K562 (cell line): ENCODE measurements at regions not wholly inside any gene's neighbourhood (a gene's known extent, or its start where the extent isn't known, plus 50 kb on each side); places are given as distances from the start of the nearest gene placed in this dataset.

ENCODE experiments used
- ATAC-seq: fragments of 200-7000 bp; cut with Tn5 transposase; 3 replicates; pipeline ENCODE4 v1.9.1; 2020; ENCODE audit warnings: moderate library complexity
- BruUV-seq: library from RNA; stranded (reverse); fragments of 400-500 nt; replicated peaks from 2 replicates; lab custom pipeline; 2021; lab: Mats Ljungman, UMichigan
- CTCF ChIA-PET: fragments of 300-600 bp; formaldehyde crosslinking; extraction: SDS; loops from one replicate; lab custom pipeline; 2021; ENCODE audit warnings: low intra/inter-chr PET ratio; lab: Yijun Ruan, JAX
- POLR2A ChIA-PET: fragments of 300-600, 350-650 bp; sonication (Branson Sonifier 250); formaldehyde crosslinking; extraction: SDS; loops from one replicate; lab custom pipeline; 2021; ENCODE audit warnings: antibody characterized with exemption, inconsistent platforms; lab: Yijun Ruan, JAX
- DNase-seq, 4 experiments: peaks; one replicate each; pipeline versions ENCODE4 v3.0.0 to v3.0.0-alpha.2; 2011 to 2018; ENCODE audit warnings: low spot score in 3 of 4, mixed read lengths in 3 of 4; ENCODE audit errors: extremely low read depth in 1 of 4
- FAIRE-seq: peaks from 2 replicates; lab custom pipeline; 2011; peaks lifted over from hg19 to GRCh38; lab: Jason Lieb, UNC
- H2AFZ ChIP-seq: 2 replicates; pipeline ENCODE4 v1.6.0; 2011; ENCODE audit warnings: low read depth, low read length, control low read depth, inconsistent platforms
- H3K27ac ChIP-seq: fragments of 200-600 bp; 3 replicates; pipeline ENCODE4 v1.8.0; 2011; ENCODE audit warnings: low read depth, mild to moderate bottlenecking, control low read depth, inconsistent platforms, low read length, moderate library complexity, mixed read lengths; ENCODE audit errors: extremely low read depth
- H3K27me3 ChIP-seq, 2 experiments: fragments of 300-600 bp in 1 of 2; 2 replicates in 1 of 2; 3 replicates in 1 of 2; pipeline versions ENCODE4 v1.6.0 to v1.8.0; 2011; ENCODE audit warnings: inconsistent platforms in 2 of 2, low read length in 2 of 2, mild to moderate bottlenecking in 1 of 2, mixed read lengths in 1 of 2, moderate library complexity in 1 of 2; ENCODE audit not compliant: control insufficient read depth in 2 of 2, insufficient read depth in 2 of 2
- H3K36me3 ChIP-seq: fragments of 300-600 bp; 3 replicates; pipeline ENCODE4 v1.8.0; 2011; ENCODE audit warnings: mild to moderate bottlenecking, low read length, inconsistent platforms; ENCODE audit not compliant: control insufficient read depth, insufficient read depth
- H3K4me1 ChIP-seq, 2 experiments: fragments of 200-600 bp in 1 of 2; replicated peaks in 1 of 2; 2 replicates in 1 of 2; 3 replicates in 1 of 2; pipeline versions ENCODE4 v1.5.1 to v1.8.0; 2011; ENCODE audit warnings: inconsistent platforms in 2 of 2, low read length in 2 of 2, mild to moderate bottlenecking in 1 of 2, mixed read lengths in 1 of 2, moderate library complexity in 1 of 2; ENCODE audit not compliant: control insufficient read depth in 2 of 2, insufficient read depth in 2 of 2
- H3K4me2 ChIP-seq: 2 replicates; pipeline ENCODE4 v1.6.1; 2011; ENCODE audit warnings: low read length, control low read depth, inconsistent platforms, mixed read lengths; ENCODE audit not compliant: insufficient read depth
- H3K4me3 ChIP-seq: fragments of 200-600 bp; sonication (generic), shearing (Covaris generic); 2 replicates; pipeline ENCODE4 v1.5.1; 2016; ENCODE audit warnings: control low read depth, inconsistent platforms
- H3K79me2 ChIP-seq: fragments of 200-600 bp; 3 replicates; pipeline ENCODE4 v1.8.0; 2011; ENCODE audit warnings: low read length, inconsistent platforms; ENCODE audit not compliant: control insufficient read depth, insufficient read depth
- H3K9ac ChIP-seq, 2 experiments: 2 replicates each; pipeline versions ENCODE4 v1.6.0 to v1.6.1; 2011; ENCODE audit warnings: low read depth in 2 of 2, low read length in 2 of 2, control low read depth in 1 of 2, inconsistent platforms in 1 of 2, mild to moderate bottlenecking in 1 of 2, mixed read lengths in 1 of 2; ENCODE audit not compliant: insufficient read depth in 1 of 2
- H3K9me1 ChIP-seq: one replicate; pipeline ENCODE4 v1.6.0; 2011; ENCODE audit warnings: inconsistent platforms, mild to moderate bottlenecking, low read length, moderate library complexity; ENCODE audit not compliant: control insufficient read depth, insufficient read depth
- H3K9me3 ChIP-seq: replicated peaks from 2 replicates; pipeline ENCODE4 v1.5.1; 2011; ENCODE audit warnings: low read depth, low read length, inconsistent platforms; ENCODE audit not compliant: control insufficient read depth, insufficient read depth
- H4K20me1 ChIP-seq: replicated peaks from 2 replicates; pipeline ENCODE4 v1.6.1; 2011; ENCODE audit warnings: low read length, inconsistent platforms, mixed read lengths; ENCODE audit not compliant: control insufficient read depth, insufficient read depth
- ARID1B ChIP-seq: fragments of 450-650 bp; IDR thresholded peaks from 2 replicates; pipeline ENCODE4 v1.6.1; 2016; ENCODE audit warnings: antibody characterized with exemption, mild to moderate bottlenecking, inconsistent platforms
- ASH1L ChIP-seq: fragments of 450-650 bp; IDR thresholded peaks from 2 replicates; pipeline ENCODE4 v1.6.1; 2018; ENCODE audit warnings: borderline replicate concordance, mild to moderate bottlenecking, low read depth; ENCODE audit not compliant: partially characterized antibody
- CBX1 ChIP-seq: sonication (generic); IDR thresholded peaks from 2 replicates; pipeline ENCODE4 v1.6.1; 2016; ENCODE audit warnings: antibody characterized with exemption, low read depth, mild to moderate bottlenecking
- COPS2 ChIP-seq: fragments of 450-650 bp; conservative IDR thresholded peaks from 2 replicates; pipeline ENCODE4 v1.6.1; 2016; ENCODE audit warnings: mild to moderate bottlenecking, moderate library complexity
- FIP1L1 ChIP-seq: fragments of 200-400 bp; formaldehyde crosslinking; IDR thresholded peaks from 2 replicates; pipeline ENCODE4 v1.6.1; 2018; ENCODE audit warnings: mild to moderate bottlenecking, low read depth, low read length; ENCODE audit not compliant: poor library complexity, severe bottlenecking
- NFATC3 ChIP-seq: fragments of 450-650 bp; IDR thresholded peaks from 2 replicates; pipeline ENCODE4 v1.6.1; 2017; ENCODE audit warnings: mild to moderate bottlenecking
- NFYB ChIP-seq: IDR thresholded peaks from 2 replicates; pipeline ENCODE4 v1.6.1; 2011; ENCODE audit warnings: mild to moderate bottlenecking, moderate library complexity; ENCODE audit not compliant: insufficient read length; ENCODE audit errors: extremely low read depth
- ZKSCAN1 ChIP-seq: fragments of 150-350 bp; IDR thresholded peaks from 2 replicates; pipeline ENCODE4 v1.6.1; 2016; ENCODE audit warnings: low read depth, low read length
- in situ Hi-C: fragments of 300-500 bp; cut with MboI; formaldehyde crosslinking; loops from 4 replicates; pipeline ENCODE4 v1.15.0; 2018; ENCODE audit warnings: inconsistent platforms, mixed read lengths
- intact Hi-C: fragments of 100-400 bp; cut with micrococcal nuclease; formaldehyde crosslinking; loops from 2 replicates; pipeline ENCODE4 v1.14.2; 2022
- TF ChIP-seq, protein P1 (sequence below): fragments of 450-650 bp; IDR thresholded peaks from 2 replicates; pipeline ENCODE4 v1.6.1; 2014; ENCODE audit warnings: low read depth, mild to moderate bottlenecking, moderate library complexity, borderline replicate concordance
- TF ChIP-seq, protein P2 (sequence below): fragments of 250-450 bp; sonication (Bioruptor Pico); IDR thresholded peaks from 2 replicates; pipeline ENCODE4 v1.5.0; 2020; ENCODE audit warnings: mild to moderate bottlenecking
- TF ChIP-seq, protein P3 (sequence below): sonication (generic); formaldehyde crosslinking; IDR thresholded peaks from 2 replicates; pipeline ENCODE4 v1.8.0; 2023; ENCODE audit warnings: mild to moderate bottlenecking, missing genetic modification reagents
- TF ChIP-seq, protein P4 (sequence below): fragments of 250-450 bp; sonication (Bioruptor Pico); IDR thresholded peaks from 2 replicates; pipeline ENCODE4 v1.5.0; 2021; ENCODE audit warnings: mild to moderate bottlenecking, moderate library complexity

DNA sequence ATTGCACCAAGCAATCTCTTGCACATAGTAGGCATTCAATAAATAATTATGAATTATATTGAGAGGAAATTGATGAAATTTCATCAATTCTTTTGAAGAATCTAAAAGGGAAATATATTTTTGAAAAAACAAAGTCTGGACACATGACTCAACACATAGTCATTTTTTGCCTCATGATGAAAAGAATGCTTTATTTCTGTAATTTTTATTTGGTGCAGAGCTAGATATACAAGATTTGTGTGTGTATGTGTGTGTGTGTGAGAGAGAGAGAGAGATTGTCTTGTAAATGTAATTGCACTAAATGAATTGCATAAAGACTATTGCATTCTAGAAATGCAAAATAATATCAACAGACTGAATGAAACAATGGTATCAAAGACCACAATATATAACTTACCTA lies 206.2 kb upstream of the C1orf87 start:
- ATAC-seq (no peak), FAIRE-seq (no peak), DNase-seq (no peak)
- Histone ChIP-seq H3K9me3 (no peaks in the 10 kb centered on the region), H3K4me3 (no peak overlapping the region), H4K20me1 (no peaks in the 10 kb centered on the region), H3K79me2 (no peaks in the 10 kb centered on the region), H3K4me1 (no peaks in the 10 kb centered on the region), H3K9me1 (no peaks in the 10 kb centered on the region), H3K36me3 (no peaks in the 10 kb centered on the region), H3K27me3 (no peaks in the 10 kb centered on the region), H3K4me2 (no peak overlapping the region), H2AFZ (no peak overlapping the region), H3K27ac (no peak overlapping the region), H3K9ac (no peak overlapping the region)
- ChIA-PET POLR2A (no interaction called here), CTCF (no interaction called here)
- BruUV-seq = no TSS peak
- no peak for TF ChIP-seq ARID1B
- no peak for TF ChIP-seq FIP1L1
- TF ChIP-seq, protein P1, sequence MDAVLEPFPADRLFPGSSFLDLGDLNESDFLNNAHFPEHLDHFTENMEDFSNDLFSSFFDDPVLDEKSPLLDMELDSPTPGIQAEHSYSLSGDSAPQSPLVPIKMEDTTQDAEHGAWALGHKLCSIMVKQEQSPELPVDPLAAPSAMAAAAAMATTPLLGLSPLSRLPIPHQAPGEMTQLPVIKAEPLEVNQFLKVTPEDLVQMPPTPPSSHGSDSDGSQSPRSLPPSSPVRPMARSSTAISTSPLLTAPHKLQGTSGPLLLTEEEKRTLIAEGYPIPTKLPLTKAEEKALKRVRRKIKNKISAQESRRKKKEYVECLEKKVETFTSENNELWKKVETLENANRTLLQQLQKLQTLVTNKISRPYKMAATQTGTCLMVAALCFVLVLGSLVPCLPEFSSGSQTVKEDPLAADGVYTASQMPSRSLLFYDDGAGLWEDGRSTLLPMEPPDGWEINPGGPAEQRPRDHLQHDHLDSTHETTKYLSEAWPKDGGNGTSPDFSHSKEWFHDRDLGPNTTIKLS = no peak
- TF ChIP-seq, protein P2, sequence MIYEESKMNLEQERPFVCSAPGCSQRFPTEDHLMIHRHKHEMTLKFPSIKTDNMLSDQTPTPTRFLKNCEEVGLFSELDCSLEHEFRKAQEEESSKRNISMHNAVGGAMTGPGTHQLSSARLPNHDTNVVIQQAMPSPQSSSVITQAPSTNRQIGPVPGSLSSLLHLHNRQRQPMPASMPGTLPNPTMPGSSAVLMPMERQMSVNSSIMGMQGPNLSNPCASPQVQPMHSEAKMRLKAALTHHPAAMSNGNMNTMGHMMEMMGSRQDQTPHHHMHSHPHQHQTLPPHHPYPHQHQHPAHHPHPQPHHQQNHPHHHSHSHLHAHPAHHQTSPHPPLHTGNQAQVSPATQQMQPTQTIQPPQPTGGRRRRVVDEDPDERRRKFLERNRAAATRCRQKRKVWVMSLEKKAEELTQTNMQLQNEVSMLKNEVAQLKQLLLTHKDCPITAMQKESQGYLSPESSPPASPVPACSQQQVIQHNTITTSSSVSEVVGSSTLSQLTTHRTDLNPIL (CRISPR knock-in tag) = no peak
- no peak for TF ChIP-seq COPS2
- TF ChIP-seq, protein P3, sequence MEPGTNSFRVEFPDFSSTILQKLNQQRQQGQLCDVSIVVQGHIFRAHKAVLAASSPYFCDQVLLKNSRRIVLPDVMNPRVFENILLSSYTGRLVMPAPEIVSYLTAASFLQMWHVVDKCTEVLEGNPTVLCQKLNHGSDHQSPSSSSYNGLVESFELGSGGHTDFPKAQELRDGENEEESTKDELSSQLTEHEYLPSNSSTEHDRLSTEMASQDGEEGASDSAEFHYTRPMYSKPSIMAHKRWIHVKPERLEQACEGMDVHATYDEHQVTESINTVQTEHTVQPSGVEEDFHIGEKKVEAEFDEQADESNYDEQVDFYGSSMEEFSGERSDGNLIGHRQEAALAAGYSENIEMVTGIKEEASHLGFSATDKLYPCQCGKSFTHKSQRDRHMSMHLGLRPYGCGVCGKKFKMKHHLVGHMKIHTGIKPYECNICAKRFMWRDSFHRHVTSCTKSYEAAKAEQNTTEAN (CRISPR knock-in tag) = no peak
- no peak for TF ChIP-seq NFATC3
- no peak for TF ChIP-seq NFYB
- no peak for TF ChIP-seq CBX1
- TF ChIP-seq, protein P4, sequence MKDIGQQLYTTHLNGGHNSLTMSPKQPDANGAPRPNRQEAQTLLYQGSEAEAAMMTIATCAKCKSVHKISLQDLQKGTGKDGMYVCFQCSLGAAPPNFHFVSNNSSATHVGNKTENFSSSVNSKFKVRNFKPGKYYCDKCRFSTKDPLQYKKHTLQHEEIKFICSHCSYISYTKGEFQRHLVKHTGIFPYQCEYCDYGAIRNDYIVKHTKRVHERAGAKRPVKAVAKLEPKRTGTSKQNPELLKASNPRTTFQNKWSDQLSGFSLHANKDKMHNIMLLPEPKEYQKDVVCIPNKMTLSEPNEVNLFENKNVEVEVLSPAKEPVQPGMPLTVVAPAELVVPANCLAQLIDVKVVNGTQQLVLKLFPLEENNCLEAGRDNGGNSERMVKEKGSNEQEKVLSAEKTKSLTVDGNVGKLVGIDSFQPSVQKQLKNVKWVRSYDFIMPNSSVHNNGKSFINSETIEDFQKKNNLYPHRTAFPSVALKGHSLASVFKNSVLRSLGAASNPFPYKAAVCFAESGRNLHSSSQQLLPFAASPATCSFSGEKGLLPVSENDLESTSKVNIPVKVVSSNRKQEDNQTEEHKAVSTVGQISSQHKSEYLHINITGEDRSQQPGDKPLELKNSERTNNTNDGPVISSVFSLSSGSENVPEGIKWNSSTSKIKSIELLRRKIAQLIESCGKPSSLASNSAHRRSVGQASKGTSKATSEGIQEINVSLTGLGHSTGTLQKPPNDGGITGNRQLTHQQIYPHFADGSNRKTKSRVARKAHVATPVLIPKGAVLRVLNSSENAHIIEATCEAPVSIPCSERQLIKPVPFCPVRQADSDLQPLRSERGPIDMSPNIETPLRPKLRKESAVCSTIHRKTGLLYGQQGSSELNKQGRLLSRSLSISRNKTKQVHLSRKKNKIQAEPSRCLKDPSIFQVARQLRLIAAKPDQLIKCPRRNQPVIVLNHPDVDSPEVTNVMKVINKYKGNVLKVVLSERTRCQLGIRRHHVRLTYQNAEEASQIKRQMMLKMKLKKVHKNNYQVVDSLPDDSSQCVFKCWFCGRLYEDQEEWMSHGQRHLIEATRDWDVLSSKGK (CRISPR knock-in tag) = no peak
- TF ChIP-seq ASH1L = no peak
- no peak for TF ChIP-seq ZKSCAN1
- intact Hi-C loops (loop anchor here (10.0 kb wide), 2 partner anchors 305 to 1575 kb away; no protein-coding TSS in a partner anchor), in situ Hi-C loops (no loop called here)
